ENCODE measurements at regions not wholly inside any gene's neighbourhood (a gene's known extent, or its start where the extent isn't known, plus 50 kb on each side); places are given as distances from the start of the nearest gene placed in this dataset.

DNA sequence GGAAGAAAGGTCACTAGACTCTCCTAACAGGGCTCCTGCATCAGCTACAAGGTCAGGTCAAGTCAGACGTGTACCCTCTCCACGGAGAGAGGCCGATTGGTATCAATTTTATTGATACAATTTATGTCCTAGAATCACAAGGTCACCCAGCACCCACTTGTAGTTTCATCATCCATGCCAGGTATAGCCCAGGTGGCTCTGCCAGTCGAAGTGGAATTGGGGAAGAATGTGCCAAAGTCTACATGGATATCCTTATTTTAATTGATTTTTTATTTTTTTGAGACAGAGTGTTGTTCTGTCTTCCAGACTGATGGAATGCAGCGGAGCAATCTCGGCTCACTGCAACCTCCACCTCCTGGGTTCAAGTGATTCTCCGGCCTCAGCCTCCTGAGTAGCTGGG lies 334.1 kb downstream of the SHANK2 start:
- Histone ChIP-seq H3K9me3 (peaks cover 0 to 12% (median 0%) of the 10 kb centered on the region in 4 donors), H3K36me3 (no peaks in the 10 kb centered on the region), H3K27ac (no peak overlapping the region), H3K4me3 (no peak overlapping the region), H3K27me3 (no peaks in the 10 kb centered on the region), H3K4me1 (peaks cover 0 to 6% (median 2%) of the 10 kb centered on the region in 4 donors)
- ATAC-seq (peak; percentile 25 to 55 (median 36)), DNase-seq (no peak)
- WGBS (ENCODE audit: insufficient coverage, low coverage, low lambda C conversion rate, missing lambda C conversion rate): 30% methylated on average over 6 of the region's 7 CpGs
- no peak for TF ChIP-seq POLR2A (IDR thresholded peaks at IDR 0.05)
- TF ChIP-seq, protein P1, sequence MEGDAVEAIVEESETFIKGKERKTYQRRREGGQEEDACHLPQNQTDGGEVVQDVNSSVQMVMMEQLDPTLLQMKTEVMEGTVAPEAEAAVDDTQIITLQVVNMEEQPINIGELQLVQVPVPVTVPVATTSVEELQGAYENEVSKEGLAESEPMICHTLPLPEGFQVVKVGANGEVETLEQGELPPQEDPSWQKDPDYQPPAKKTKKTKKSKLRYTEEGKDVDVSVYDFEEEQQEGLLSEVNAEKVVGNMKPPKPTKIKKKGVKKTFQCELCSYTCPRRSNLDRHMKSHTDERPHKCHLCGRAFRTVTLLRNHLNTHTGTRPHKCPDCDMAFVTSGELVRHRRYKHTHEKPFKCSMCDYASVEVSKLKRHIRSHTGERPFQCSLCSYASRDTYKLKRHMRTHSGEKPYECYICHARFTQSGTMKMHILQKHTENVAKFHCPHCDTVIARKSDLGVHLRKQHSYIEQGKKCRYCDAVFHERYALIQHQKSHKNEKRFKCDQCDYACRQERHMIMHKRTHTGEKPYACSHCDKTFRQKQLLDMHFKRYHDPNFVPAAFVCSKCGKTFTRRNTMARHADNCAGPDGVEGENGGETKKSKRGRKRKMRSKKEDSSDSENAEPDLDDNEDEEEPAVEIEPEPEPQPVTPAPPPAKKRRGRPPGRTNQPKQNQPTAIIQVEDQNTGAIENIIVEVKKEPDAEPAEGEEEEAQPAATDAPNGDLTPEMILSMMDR (IDR thresholded peaks at IDR 0.05): no peak
- intact Hi-C loops (cut with DNase I): no loop called here

GRCh38 chr11:70921804-70922203 lies 330.6 kb downstream of the SHANK2 start:
- TF ChIP-seq POLR2A (IDR thresholded peaks at IDR 0.05): no peak
- TF ChIP-seq, protein P1 (IDR thresholded peaks at IDR 0.05): no peak
- ATAC-seq (no peak), DNase-seq (no peak)
- H3K4me3 ChIP-seq: no peak overlapping the region
- H3K4me1 ChIP-seq: peaks cover 0 to 6% (median 2%) of the 10 kb centered on the region in 4 donors
- H3K27ac ChIP-seq: no peak overlapping the region
- H3K27me3 ChIP-seq: no peaks in the 10 kb centered on the region
- 91% methylated on average over 4 of the region's 4 CpGs for WGBS (ENCODE audit: insufficient coverage, low coverage, low lambda C conversion rate, missing lambda C conversion rate)
- intact Hi-C loops (cut with DNase I): no loop called here
- no peaks in the 10 kb centered on the region for H3K36me3 ChIP-seq
- peaks cover 0 to 12% (median 0%) of the 10 kb centered on the region in 4 donors for H3K9me3 ChIP-seq

DNA sequence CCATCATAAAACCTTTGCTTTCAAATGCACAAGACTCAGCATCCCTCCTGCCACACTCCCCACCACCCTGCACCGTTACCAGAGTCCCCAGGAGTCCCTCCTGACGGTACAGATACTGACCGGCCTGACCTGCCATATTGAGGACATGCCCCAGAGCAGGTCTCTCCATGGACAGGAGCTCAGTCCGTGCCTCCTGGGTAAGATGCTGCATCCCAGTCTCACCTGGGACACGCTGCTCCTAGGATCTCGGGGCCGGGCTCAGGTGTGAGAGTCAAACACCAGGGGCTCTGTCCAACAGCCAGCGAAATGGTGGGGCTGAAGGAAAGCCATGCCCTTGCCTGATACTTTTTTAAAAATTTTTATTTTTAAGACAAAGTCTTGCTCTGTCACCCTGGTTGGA lies 328.3 kb downstream of the SHANK2 start:
- ATAC-seq (peak in 1 of 4 donors; percentile 32), DNase-seq (peak in 1 of 3 donors; percentile 20)
- Histone ChIP-seq H3K27me3 (no peaks in the 10 kb centered on the region), H3K4me1 (no peaks in the 10 kb centered on the region), H3K4me3 (no peak overlapping the region), H3K36me3 (no peaks in the 10 kb centered on the region), H3K27ac (no peak overlapping the region), H3K9me3 (peaks cover 0 to 12% (median 0%) of the 10 kb centered on the region in 4 donors)
- no peak for TF ChIP-seq POLR2A (IDR thresholded peaks at IDR 0.05)
- TF ChIP-seq, protein P1 (IDR thresholded peaks at IDR 0.05): no peak
- intact Hi-C loops (cut with DNase I): no loop called here
- WGBS (ENCODE audit: insufficient coverage, low coverage, low lambda C conversion rate, missing lambda C conversion rate): 81% methylated on average over 3 of the region's 8 CpGs

- no peak for TF ChIP-seq POLR2A (IDR thresholded peaks at IDR 0.05)
- TF ChIP-seq, protein P1 (IDR thresholded peaks at IDR 0.05): no peak
- intact Hi-C loops (cut with DNase I): no loop called here
- Histone ChIP-seq H3K4me1 (no peaks in the 10 kb centered on the region), H3K27ac (no peak overlapping the region), H3K27me3 (no peaks in the 10 kb centered on the region), H3K9me3 (peaks cover 0 to 12% (median 0%) of the 10 kb centered on the region in 4 donors), H3K4me3 (no peak overlapping the region), H3K36me3 (no peaks in the 10 kb centered on the region)
- 87% methylated on average over 3 of the region's 3 CpGs for WGBS (ENCODE audit: insufficient coverage, low coverage, low lambda C conversion rate, missing lambda C conversion rate)
- DNase-seq (no peak), ATAC-seq (no peak)
These were observed 327.1 kb downstream of the SHANK2 start for GRCh38 chr11:70925238-70925637.
